HCT116 (cell line): ENCODE measurements at regions not wholly inside any gene's neighbourhood (a gene's known extent, or its start where the extent isn't known, plus 50 kb on each side); places are given as distances from the start of the nearest gene placed in this dataset.

Experiments
- ATAC-seq: fragments of 200-7000 bp; cut with Tn5 transposase; 2 replicates; pipeline ENCODE4 v1.9.1; 2020; ENCODE audit warnings: mild to moderate bottlenecking, moderate library complexity
- BruUV-seq: library from RNA; stranded (reverse); fragments of 400-500 nt; replicated peaks from 2 replicates; lab custom pipeline; 2021; lab: Mats Ljungman, UMichigan
- CTCF ChIA-PET: fragments of 300-600 bp; sonication (Branson Sonifier 250); formaldehyde crosslinking; loops from one replicate; lab custom pipeline; 2021; ENCODE audit warnings: antibody characterized with exemption; lab: Charles Lee
- POLR2A ChIA-PET: fragments of 300-600, 350-600 bp; sonication (Branson Sonifier 250); formaldehyde crosslinking; loops from one replicate; lab custom pipeline; 2021; ENCODE audit warnings: antibody characterized with exemption; lab: Charles Lee
- RAD21 ChIA-PET, 2 experiments: fragments of 300-600 bp; sonication (Branson Sonifier 250); formaldehyde crosslinking; loops; one replicate each; lab custom pipeline; 2023; ENCODE audit warnings: low total read pairs in 2 of 2; ENCODE audit not compliant: uncharacterized antibody in 2 of 2, unreplicated experiment in 2 of 2, low non-redundant PET in 1 of 2; lab: Charles Lee
- DNase-seq: peaks from one replicate; pipeline ENCODE4 v3.0.0-alpha.2; 2010; ENCODE audit warnings: low read depth, low spot score
- H2AFZ ChIP-seq: fragments of 200-600 bp; shearing (Covaris generic), sonication (generic); 2 replicates; pipeline ENCODE4 v1.6.1; 2017; ENCODE audit warnings: low read depth, mixed run types, mixed read lengths, antibody characterized with exemption, low read length; ENCODE audit not compliant: poor library complexity, severe bottlenecking
- H3K27ac ChIP-seq: 2 replicates; pipeline ENCODE4 v1.5.1; 2012; ENCODE audit warnings: low read depth, low read length
- H3K27me3 ChIP-seq: fragments of 200-600 bp; sonication (generic); 2 replicates; pipeline ENCODE4 v1.6.1; 2016; ENCODE audit warnings: mixed run types, low read length, mixed read lengths; ENCODE audit not compliant: insufficient read depth
- H3K36me3 ChIP-seq, 2 experiments: fragments of 200-500 bp in 1 of 2; fragments of 200-600 bp in 1 of 2; sonication (Bioruptor generic) in 1 of 2; sonication (generic) in 1 of 2; 2 replicates each; pipeline versions ENCODE4 v1.5.1 to v1.6.1; 2014 to 2016; ENCODE audit warnings: low read length in 2 of 2, inconsistent platforms in 1 of 2, mixed read lengths in 1 of 2, mixed run types in 1 of 2; ENCODE audit not compliant: insufficient read depth in 2 of 2, control insufficient read depth in 1 of 2
- H3K4me1 ChIP-seq, 2 experiments: fragments of 200-600 bp in 1 of 2; sonication (generic) in 1 of 2; 2 replicates each; pipeline versions ENCODE4 v1.5.1 to v1.6.1; 2012 to 2017; ENCODE audit warnings: low read length in 2 of 2, inconsistent platforms in 1 of 2, mild to moderate bottlenecking in 1 of 2, mixed read lengths in 1 of 2, mixed run types in 1 of 2, moderate library complexity in 1 of 2; ENCODE audit not compliant: insufficient read depth in 2 of 2, control insufficient read depth in 1 of 2
- H3K4me2 ChIP-seq: fragments of 200-600 bp; sonication (generic); 2 replicates; pipeline ENCODE4 v1.6.1; 2017; ENCODE audit warnings: mixed run types, low read length, mixed read lengths
- H3K4me3 ChIP-seq, 2 experiments: fragments of 200-600 bp in 1 of 2; sonication (generic) in 1 of 2; replicated peaks in 1 of 2; 2 replicates each; pipeline ENCODE4 v1.5.1; 2011 to 2016; ENCODE audit warnings: low read length in 2 of 2, control low read depth in 1 of 2, low read depth in 1 of 2, mild to moderate bottlenecking in 1 of 2, mixed read lengths in 1 of 2, mixed run types in 1 of 2
- H3K79me2 ChIP-seq: fragments of 200-600 bp; sonication (generic); 2 replicates; pipeline ENCODE4 v1.6.1; 2017; ENCODE audit warnings: mild to moderate bottlenecking, mixed run types, low read length, moderate library complexity, mixed read lengths; ENCODE audit not compliant: insufficient read depth
- H3K9ac ChIP-seq: fragments of 200-600 bp; sonication (generic); 2 replicates; pipeline ENCODE4 v1.6.1; 2016; ENCODE audit warnings: low read length, mixed read lengths
- H3K9me2 ChIP-seq: fragments of 200-600 bp; sonication (generic), shearing (Covaris generic); 2 replicates; pipeline ENCODE4 v1.6.1; 2017; ENCODE audit warnings: mixed run types, mild to moderate bottlenecking, moderate library complexity; ENCODE audit not compliant: insufficient read depth
- H3K9me3 ChIP-seq, 2 experiments: fragments of 200-500 bp in 1 of 2; fragments of 200-600 bp in 1 of 2; sonication (Bioruptor generic) in 1 of 2; sonication (generic) in 1 of 2; 2 replicates each; pipeline ENCODE4 v1.6.1; 2014 to 2017; ENCODE audit warnings: low read length in 2 of 2, mixed read lengths in 2 of 2, inconsistent platforms in 1 of 2, low read depth in 1 of 2, mild to moderate bottlenecking in 1 of 2, mixed run types in 1 of 2, moderate library complexity in 1 of 2; ENCODE audit not compliant: control insufficient read depth in 1 of 2, insufficient read depth in 1 of 2
- H4K20me1 ChIP-seq: fragments of 200-600 bp; sonication (generic), shearing (Covaris generic); 2 replicates; pipeline ENCODE4 v1.6.1; 2017; ENCODE audit warnings: mixed run types, mild to moderate bottlenecking, moderate library complexity; ENCODE audit not compliant: insufficient read depth
- EGR1 ChIP-seq: IDR thresholded peaks from 2 replicates; pipeline ENCODE4 v1.6.1; 2012; ENCODE audit warnings: low read depth
- ELF1 ChIP-seq: IDR thresholded peaks from 2 replicates; pipeline ENCODE4 v1.6.1; 2012; ENCODE audit warnings: low read depth, borderline replicate concordance
- EZH2 ChIP-seq: fragments of 200-600 bp; sonication (generic); IDR thresholded peaks from 2 replicates; pipeline ENCODE4 v1.6.1; 2017; ENCODE audit warnings: antibody characterized with exemption, mixed run types
- POLR2A ChIP-seq: IDR thresholded peaks from 2 replicates; pipeline ENCODE4 v1.7.0; 2011; ENCODE audit warnings: borderline replicate concordance; ENCODE audit not compliant: insufficient read depth, insufficient read length; ENCODE audit errors: extremely low read depth
- POLR2AphosphoS5 ChIP-seq: IDR thresholded peaks from 2 replicates; pipeline ENCODE4 v1.6.1; 2011; ENCODE audit warnings: mild to moderate bottlenecking, low read depth, low read length, moderate library complexity
- SIN3A ChIP-seq: IDR thresholded peaks from 2 replicates; pipeline ENCODE4 v1.6.1; 2012; ENCODE audit warnings: low read depth
- SP1 ChIP-seq: IDR thresholded peaks from 2 replicates; pipeline ENCODE4 v1.6.1; 2012; ENCODE audit warnings: low read depth
- SRF ChIP-seq: IDR thresholded peaks from 2 replicates; pipeline ENCODE4 v1.6.1; 2012; ENCODE audit warnings: low read depth
- ZBTB33 ChIP-seq: IDR thresholded peaks from 2 replicates; pipeline ENCODE4 v1.6.1; 2011; ENCODE audit warnings: mild to moderate bottlenecking, low read length, moderate library complexity; ENCODE audit not compliant: insufficient replicate concordance; ENCODE audit errors: extremely low read depth
- ZFX ChIP-seq: fragments of 450-650 bp; IDR thresholded peaks from 2 replicates; pipeline ENCODE4 v1.6.1; 2017
- intact Hi-C: fragments of 100-400 bp; cut with micrococcal nuclease; formaldehyde crosslinking; loops from 2 replicates; pipeline ENCODE4 v1.10.0; 2022

GRCh38 chr12:90085494-90086274 is 377.0 kb upstream of the ATP2B1 start:
- no peak overlapping the region for H3K4me3 ChIP-seq
- CTCF ChIA-PET: interaction anchor here (1.3 kb wide), 1 partner anchor 17 kb away, joined by 4 read pairs; no protein-coding TSS in a partner anchor
- TF ChIP-seq ELF1 (no peak), SP1 (no peak), SRF (no peak), EZH2 (no peak), EGR1 (no peak), POLR2A (no peak), SIN3A (no peak), ZFX (no peak), POLR2AphosphoS5 (no peak), ZBTB33 (no peak)
- H4K20me1 ChIP-seq: no peaks in the 10 kb centered on the region
- no peaks in the 10 kb centered on the region for H3K9me3 ChIP-seq
- ATAC-seq (no peak), DNase-seq (no peak)
- no peaks in the 10 kb centered on the region for H3K79me2 ChIP-seq
- H3K4me2 ChIP-seq: no peak overlapping the region
- RAD21 ChIA-PET: no interaction called here
- no peak overlapping the region for H2AFZ ChIP-seq
- no peak overlapping the region for H3K9ac ChIP-seq
- no peak overlapping the region for H3K27ac ChIP-seq
- no peaks in the 10 kb centered on the region for H3K27me3 ChIP-seq
- no peaks in the 10 kb centered on the region for H3K36me3 ChIP-seq
- POLR2A ChIA-PET: no interaction called here
- H3K9me2 ChIP-seq: no peaks in the 10 kb centered on the region
- no TSS peak for BruUV-seq
- intact Hi-C loops: no loop called here
- peaks cover 3 to 5% of the 10 kb centered on the region in 2 experiments; a peak in 3 of 4 replicates for H3K4me1 ChIP-seq
